Activated CD4-positive, alpha-beta memory T cell treated with anti-CD3 and anti-CD28 coated beads, Interleukin-2, amount 10 ng/mL, durations not matched to agents 7 days and 5 days (primary cell): ENCODE measurements at regions not wholly inside any gene's neighbourhood (a gene's known extent, or its start where the extent isn't known, plus 50 kb on each side); places are given as distances from the start of the nearest gene placed in this dataset.
"Not testable (repeated sequence)": the region's sequence is repeated elsewhere in the genome, so short reads cannot be mapped to it uniquely, and the experiment has no call there.

ENCODE experiments used
- CTCF ChIA-PET: fragments of 350-600 bp; sonication (Branson Sonifier 250); formaldehyde crosslinking; loops from one replicate; lab custom pipeline; 2021; ENCODE audit warnings: antibody characterized with exemption, inconsistent platforms; lab: Charles Lee
- POLR2A ChIA-PET: fragments of 350-600 bp; sonication (Branson Sonifier 250); formaldehyde crosslinking; loops from one replicate; lab custom pipeline; 2021; ENCODE audit warnings: antibody characterized with exemption; lab: Charles Lee
- DNase-seq: peaks from one replicate; pipeline ENCODE4 v3.0.0-alpha.2; 2020
- H3K27ac Mint-ChIP-seq: one replicate; pipeline ENCODE4 v1.8.0; 2021; ENCODE audit warnings: mild to moderate bottlenecking, mixed read lengths
- H3K27me3 Mint-ChIP-seq: one replicate; pipeline ENCODE4 v1.8.0; 2021; ENCODE audit warnings: mixed read lengths
- H3K36me3 Mint-ChIP-seq: one replicate; pipeline ENCODE4 v1.8.0; 2021; ENCODE audit warnings: low read depth, mixed read lengths
- H3K4me1 Mint-ChIP-seq: one replicate; pipeline ENCODE4 v1.8.0; 2021; ENCODE audit warnings: mixed read lengths
- H3K4me3 Mint-ChIP-seq: one replicate; pipeline ENCODE4 v1.8.0; 2021; ENCODE audit warnings: mild to moderate bottlenecking, mixed read lengths
- H3K9me3 Mint-ChIP-seq: one replicate; pipeline ENCODE4 v1.8.0; 2021; ENCODE audit warnings: mixed read lengths

DNA sequence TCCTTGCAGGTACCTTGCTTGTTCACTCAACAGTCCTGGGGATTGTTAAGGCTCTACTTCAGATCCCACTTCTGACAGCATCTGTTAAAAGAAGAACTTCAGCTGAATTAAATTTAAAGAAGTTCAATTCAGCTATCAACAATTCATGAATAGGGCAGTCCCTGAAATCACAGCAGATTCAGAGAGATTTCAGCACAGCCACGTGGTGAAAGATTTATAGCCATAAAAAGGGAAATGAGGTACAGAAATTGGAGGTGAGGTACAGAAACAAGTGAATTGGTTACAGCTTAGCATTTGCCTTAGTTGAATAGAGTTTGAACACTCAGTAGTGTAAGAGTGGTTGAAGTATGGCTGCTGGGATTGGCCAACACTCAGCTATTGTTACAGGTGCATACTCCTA is 1653.3 kb upstream of the DEFB115 start:
- H3K36me3 Mint-ChIP-seq, POLR2A ChIA-PET, H3K27me3 Mint-ChIP-seq, CTCF ChIA-PET, H3K27ac Mint-ChIP-seq, DNase-seq, H3K4me1 Mint-ChIP-seq, H3K9me3 Mint-ChIP-seq, H3K4me3 Mint-ChIP-seq: not testable (repeated sequence)

DNA sequence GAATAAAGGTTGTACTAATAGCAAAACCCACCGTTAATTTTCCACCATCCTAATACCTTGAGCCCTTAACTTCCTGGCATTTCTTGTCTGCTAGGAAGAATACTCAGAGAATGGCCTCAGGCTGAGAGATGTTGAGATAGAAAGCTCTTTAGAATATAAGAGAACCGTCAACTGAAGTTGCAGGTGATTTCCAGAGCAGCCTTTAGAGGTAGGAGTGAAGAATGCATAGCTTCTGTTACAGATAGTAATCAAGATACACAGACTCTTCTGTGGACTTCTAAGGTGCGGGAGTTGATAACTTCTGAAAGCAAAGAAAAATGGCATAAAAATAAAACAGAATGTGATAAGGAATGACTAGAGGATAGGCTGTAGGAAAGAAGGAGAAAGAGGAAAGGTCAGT is 1651.3 kb upstream of the DEFB115 start:
- H3K27ac Mint-ChIP-seq, H3K4me1 Mint-ChIP-seq, DNase-seq, H3K4me3 Mint-ChIP-seq, H3K27me3 Mint-ChIP-seq, H3K36me3 Mint-ChIP-seq, POLR2A ChIA-PET, CTCF ChIA-PET, H3K9me3 Mint-ChIP-seq: not testable (repeated sequence)

DNA sequence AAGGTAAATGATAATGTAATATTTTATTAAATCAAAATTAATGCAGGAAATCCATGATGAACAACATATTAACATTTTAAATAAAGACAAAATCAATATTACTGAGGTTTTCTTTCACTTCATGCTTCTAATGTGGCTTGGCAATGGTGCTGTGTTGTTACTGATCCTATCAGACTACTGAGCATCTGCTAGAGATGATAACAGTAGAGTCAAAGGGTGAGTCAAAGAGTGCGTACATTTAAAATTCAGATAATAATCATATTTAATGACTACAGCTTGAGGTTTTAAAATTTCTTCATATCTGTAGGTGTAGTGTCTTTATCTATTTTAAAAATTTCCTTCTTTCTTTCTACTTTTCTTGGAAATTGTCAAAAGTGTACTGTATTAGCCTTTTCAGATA is 1628.1 kb upstream of the DEFB115 start:
- DNase-seq, H3K27me3 Mint-ChIP-seq, POLR2A ChIA-PET, H3K36me3 Mint-ChIP-seq, CTCF ChIA-PET, H3K4me1 Mint-ChIP-seq, H3K4me3 Mint-ChIP-seq, H3K9me3 Mint-ChIP-seq, H3K27ac Mint-ChIP-seq: not testable (repeated sequence)
